NOMO-1 (cell line): ENCODE measurements at regions not wholly inside any gene's neighbourhood (a gene's known extent, or its start where the extent isn't known, plus 50 kb on each side); places are given as distances from the start of the nearest gene placed in this dataset.

Source experiments
- DNase-seq, 2 experiments: peaks; one replicate each; lab custom pipeline; 2025; ENCODE audit not compliant: unreplicated experiment in 2 of 2; lab: John Stamatoyannopoulos, UW

DNA sequence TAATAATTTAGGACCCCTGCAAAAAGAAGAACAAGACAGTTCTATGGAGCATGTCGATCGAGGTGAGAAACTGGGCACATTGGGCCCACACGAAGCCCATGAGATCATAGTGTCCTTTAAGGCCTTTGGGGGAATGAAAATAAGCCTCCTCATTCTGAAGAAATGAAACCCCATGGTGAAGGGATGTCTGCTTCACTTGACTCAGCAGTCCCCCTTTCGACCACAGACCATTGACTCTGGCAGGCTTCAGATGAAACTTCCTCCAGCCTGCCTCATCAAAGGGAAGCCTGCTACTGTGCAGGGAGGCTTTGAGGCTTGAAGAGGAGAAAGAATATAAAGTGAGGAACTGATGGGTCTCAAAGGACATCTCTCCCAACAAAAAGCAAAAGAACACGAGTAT lies 144.2 kb upstream of the FBXL4 start:
- no peak for DNase-seq

DNA sequence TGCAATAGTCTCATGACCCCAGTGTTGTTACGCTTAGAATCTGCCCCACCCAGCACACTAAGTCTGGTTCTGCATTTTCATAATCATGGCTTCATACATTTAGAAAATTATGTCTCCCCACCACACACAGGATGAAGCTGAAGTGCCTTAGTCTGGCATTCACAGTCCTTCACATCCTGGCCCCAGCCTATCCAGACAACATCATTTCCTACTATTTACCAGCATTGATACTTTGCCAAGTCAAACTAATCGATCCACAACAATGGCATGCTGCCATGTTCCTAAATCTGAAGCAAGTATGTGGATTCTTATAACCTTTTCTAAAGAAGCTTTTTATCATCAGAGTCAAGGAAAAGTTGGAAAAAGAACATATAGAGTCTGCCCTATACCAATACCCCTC lies 132.4 kb upstream of the FBXL4 start:
- no peak for DNase-seq

DNA sequence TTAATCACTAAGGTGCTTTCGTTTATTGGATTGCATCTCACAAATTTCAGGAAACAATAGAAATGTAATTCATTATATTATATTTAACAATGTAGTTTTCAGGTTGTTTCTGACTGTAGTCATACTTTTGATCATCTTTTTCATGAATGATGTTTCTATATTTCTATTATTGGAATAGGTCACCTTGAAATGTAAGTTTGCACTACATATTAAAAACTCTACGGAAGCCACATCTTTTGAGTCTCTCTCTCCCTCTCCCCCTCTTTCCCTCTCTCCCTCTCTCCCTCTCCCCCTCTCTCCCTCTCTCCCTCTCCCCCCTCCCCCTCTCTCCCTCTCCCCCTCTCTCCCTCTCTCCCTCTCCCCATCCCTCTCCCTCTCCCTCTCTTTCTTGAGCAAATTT lies 131.3 kb upstream of the FBXL4 start:
- DNase-seq: no peak

DNA sequence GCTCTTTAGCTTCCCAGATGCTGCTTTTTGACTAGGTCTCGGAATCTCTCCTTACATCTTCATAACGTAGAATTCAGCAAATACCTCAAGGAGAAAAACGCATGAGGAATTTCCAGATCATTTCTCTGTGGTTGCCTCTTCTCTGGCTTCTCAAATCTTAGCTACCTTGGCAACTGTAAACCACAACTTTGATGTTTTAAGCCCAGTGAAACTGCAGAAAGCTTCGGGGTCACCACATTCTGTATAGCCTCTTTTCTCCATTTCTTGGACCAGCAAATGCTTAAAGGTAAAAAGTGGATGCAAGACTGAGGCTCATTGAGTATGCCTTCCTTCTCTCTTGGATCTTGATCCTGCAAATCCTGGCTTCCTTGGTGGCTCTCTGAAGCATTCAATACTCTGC lies 125.5 kb upstream of the FBXL4 start:
- DNase-seq: no peak

DNA sequence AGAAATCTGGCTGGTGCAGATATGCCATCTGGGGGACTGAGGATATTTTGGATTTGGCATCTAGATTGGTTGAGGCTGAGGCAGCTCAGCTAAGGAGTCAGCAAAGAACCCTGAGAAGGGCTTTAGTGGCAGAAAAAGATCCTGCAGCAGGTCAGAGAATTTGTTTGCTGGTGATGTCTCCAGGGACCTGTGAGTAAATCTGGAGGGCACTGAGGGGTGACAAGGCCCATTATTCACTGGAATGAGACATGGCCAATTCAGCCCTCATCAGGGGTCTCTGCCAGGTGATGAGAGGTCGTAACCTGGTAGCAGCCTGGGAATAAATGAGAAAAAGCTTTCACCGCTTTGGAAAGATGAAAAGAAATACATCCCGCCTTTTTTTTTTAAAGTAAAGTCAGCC lies 118.3 kb upstream of the FBXL4 start:
- no peak for DNase-seq

DNA sequence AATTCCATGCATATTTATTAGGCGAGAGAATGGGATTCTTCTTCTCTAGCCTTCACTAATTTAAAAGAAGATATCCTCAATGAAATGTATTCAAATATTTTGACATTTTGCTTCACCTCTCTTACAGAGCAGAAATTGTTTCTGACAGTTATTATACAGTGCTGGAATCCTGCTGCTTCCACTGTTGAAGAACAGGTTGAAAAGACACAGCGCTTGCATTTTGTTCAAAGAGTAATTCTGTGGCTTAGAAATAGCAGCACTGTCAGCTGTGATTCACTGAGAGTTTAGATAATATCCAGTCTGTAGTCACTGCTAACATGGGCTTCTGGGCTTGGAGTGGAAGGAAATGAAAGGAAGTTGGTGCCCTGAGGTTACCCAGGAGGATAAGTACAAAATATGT lies 117.1 kb upstream of the FBXL4 start:
- DNase-seq: no peak

DNA sequence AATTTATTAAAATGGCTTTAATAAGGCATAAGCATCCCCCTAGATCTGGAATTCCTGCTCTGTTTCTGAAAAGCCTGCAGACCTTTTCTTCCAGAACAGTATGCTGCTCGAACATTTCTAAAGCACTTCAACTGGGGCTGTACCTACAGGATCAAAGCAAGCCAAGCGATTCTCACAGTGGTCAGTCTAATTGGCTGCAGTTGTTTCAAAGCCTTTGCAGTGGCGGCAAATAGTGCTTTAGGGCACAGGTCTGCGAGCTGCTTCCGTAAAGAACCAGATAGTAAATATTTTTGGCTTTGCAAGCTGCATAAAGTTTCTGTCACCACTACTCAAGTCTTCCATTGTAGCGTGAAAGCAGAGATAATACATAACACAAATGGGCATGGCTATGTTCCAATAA lies 88.9 kb upstream of the FBXL4 start:
- DNase-seq: no peak

DNA sequence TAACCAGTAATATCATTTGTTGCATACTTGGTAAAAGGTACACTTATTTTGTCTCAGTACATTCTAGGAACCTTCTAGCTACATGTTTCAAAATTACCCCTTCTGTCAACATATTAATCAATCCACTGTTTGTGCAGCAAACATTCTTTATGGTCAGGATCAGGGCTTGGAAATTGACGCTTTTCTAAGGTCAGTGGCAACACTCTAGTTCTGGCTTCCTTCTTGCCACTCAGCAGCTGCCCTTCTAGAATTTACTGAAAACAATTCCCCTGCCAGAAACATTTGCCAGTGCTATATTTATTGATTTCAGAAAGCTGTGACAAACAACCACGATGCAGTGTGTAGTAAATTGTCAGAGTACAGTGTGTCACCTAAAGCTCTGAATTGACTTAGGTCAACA lies 84.7 kb upstream of the FBXL4 start:
- DNase-seq: no peak

DNA sequence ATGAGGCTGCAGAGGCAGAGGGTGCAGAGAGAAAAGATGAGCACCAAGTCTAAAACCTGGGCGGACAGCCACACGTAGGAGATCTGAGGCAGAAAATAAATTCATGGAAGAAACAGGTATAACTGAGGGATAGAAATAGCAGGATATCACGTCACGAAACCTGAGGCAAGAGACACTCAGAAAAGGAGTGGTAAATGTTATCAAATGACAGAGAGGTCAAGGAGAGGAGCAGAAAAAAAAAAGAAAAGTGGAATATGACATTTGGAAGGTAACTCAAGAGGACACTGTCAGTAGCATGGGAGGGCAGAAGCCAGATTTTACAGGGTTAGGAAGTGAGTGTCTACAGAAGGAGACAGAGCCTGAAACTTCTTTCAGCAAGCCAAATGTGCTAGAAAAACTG lies 84.2 kb upstream of the FBXL4 start:
- no peak for DNase-seq

DNA sequence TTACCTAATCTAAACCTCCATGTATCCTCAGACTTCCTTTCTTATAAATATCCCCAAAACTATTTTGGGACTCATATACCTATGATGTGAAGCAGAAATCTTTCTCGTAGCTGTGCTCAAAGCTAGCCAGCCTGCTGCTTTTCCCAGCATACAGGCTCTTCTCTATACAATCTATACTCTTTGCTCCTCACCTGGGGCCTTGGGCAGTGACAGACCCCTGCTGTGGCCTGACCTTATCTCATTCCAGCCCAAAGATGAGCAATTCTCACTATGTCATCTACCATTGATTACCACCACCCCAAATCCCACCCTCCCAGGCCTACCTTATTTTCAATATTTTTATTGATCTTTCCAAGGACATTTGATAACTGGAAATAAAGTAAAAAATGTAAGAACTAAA lies 83.2 kb upstream of the FBXL4 start:
- DNase-seq: no peak

DNA sequence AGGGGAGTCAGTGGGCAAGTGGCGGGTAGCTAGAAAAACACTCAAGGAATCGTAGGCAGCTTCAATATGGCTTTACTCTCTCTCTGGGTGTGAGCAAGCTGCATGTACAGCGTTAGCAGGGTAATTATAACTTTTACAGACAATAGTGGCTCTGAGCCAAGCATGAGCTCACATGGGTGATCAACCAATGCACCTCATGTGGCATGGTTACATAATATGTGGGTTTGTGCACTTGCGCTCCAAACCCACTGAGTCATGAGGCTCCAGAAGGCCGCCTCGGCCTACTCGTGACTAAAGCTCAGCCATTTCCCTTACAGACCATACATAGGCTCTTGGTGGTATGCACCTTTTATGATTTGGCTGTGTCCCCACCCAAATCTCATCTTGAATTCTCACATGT lies 78.4 kb upstream of the FBXL4 start:
- DNase-seq: no peak

DNA sequence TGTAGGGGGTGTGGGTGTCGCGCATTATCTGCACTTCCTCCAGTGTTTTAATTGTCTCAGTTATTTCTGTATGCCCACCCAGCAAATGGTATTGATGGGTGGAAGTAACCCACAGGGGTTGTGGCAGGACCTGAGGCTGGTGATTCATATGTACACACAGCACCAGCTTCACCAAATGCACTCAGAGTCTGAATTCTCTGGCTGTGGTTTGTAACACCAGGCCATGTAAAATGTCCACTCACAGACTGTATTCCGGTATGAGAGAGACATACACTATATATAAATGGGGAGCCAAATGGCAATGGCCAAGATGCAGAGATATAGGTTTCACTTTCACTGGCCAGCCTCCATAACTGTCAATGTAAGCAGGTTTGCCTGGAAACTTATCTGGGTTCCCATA lies 76.3 kb upstream of the FBXL4 start:
- no peak for DNase-seq

DNA sequence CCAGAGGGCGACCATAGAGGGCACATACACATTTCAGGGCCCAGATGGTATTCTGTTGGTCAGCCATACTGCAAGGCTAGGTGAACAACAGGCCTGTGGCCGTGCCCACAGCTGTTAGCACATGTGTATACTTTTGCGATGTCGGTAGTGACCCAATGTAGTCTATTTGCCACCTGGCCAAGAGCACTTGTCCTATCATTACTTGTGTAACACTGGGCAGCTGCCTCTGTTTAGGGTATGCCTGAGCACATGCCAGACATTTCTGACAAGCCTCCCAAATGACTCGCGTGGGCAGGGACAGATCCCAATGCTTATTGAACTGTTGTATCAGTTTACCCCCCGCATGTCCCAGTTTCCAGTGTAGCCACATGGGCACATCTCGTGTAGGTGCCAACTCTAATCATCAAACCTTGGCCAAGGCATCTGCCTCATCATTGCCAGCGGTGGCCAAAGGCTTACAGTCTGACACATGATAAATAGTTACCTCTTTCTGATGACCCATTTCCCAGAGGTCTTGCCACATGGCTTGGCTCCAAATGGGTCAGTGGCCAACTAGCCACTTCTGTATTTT lies 74.4 kb upstream of the FBXL4 start:
- no peak for DNase-seq

DNA sequence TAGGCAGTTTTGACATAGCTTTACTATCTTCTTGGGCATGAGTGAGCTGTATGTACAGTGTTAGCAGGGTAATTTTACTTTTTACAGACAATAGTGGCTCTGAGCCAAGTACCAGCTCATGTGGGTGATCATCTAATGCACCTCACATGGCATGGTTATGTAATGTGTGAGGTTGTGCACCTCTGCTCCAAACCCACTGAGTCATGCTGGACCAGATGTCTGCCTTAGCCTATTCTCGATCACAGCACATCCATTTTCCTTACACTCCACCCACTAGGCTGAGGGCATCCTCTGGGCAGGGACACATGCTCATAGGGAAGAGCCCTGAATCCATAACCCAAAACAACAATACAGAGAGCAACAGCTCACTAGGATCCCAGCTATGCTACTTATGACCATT lies 71.6 kb upstream of the FBXL4 start:
- no peak for DNase-seq

DNA sequence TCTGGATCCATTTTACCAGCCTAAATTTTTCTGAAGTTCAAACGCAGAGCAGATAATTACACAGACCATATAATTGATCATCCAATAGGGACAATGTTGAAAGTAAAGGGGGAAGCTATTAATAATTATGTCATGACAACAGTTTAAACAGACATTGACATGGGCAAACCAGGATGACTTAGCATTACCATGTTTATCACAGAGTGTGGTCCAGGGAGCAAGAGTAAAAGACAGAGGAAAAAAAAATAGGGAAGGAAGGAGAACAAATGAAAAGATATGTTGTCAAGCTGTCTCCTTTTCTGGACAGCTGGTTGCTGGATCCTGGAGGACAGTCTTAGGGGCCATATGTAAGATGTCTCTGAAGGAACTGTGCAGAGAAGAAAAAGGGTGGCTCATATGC lies 69.4 kb upstream of the FBXL4 start:
- DNase-seq: no peak

DNA sequence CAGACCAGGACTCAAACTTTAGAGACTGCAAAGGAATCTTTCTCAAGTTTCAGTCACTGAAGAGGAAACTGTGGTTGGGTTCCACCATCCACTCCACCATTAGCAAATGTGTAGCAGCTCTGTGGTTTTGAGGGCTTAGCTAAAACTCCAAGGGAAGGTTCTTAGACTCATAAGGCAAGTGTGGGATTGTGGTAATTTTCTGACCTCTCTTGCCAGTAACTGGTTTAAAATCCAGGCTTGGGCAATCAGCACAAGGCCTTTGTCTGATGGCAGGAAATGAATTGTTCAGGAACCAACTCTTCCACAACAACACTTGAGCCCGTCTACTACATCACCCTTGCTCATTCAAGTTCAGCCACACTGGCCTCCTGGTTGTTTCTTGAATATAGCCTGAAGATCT lies 68.6 kb upstream of the FBXL4 start:
- DNase-seq: peak; percentile 10 to 36

DNA sequence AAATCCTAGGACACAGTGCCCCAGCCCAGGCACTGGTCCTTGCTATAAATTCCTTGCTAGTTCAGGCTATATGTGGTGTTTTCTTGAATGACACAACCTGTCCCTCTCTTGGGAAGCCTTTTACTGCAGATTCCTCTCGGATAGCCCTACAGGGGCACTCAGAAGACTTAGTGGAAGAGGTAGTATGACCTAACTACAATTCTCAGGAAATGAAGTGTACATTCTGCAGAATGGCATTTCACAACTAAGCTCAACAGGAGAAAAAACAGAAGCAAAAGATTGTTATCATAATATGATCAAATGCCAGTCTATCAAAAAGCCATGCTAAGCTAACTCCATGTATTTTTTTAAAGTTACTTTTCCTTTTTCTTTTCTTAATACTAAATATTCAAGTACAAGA lies 66.3 kb upstream of the FBXL4 start:
- no peak for DNase-seq

DNA sequence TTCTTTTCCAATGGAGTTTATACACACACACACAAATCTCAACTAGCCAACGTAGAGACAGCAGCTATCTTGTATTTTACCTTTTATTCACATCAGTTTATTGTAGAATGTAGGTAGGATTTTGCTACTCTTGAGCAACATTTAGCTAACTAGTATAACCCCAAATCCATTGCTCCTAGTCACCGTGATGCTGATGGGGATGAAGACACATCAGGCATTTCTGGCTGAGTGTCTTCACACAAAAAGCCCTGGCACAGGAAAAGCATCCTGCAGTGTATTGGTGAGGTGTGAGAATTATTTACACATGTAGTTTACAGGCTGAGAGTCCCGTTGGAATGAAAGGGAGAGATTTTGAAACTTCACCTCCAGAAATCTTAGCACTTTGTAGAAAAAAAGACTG lies 65.9 kb upstream of the FBXL4 start:
- no peak for DNase-seq

DNA sequence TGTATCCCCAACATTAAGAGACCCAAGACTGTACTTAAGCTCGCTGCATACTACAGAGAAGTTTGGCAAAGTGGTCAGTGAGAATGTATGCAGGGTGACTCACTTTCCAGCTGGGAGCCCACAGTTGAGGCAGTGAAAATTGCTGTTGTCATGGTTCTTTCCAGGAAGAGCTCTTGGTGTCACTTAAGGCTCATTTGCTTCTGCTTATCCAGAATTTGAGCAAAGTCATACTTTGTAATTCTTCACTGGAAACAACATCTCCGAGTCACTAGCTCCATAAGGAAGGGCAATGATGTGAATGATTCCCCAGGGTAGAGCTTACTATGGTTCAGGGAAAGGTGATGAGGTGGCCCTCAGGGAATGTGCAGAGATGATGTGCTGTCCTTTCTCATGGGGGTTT lies 65.4 kb upstream of the FBXL4 start:
- DNase-seq: no peak

DNA sequence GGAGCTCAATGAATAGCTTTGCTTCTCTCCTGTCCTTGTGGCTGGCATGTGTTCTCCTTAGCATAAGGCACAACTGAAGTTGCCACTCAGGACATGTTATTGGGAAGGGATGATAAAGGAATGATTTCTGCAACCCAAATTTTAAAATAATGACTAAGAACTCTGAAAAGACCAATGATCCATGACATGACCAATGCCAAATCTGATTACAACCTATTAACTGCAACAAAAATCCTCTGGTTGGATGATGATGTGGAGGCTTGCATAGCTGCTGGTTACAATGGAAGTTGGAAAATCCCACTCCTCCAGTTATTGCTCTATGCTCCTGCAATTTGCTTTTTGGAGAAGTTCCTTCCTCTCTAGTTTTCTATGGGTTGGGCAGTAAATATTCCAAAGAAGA lies 63.4 kb upstream of the FBXL4 start:
- DNase-seq: no peak

DNA sequence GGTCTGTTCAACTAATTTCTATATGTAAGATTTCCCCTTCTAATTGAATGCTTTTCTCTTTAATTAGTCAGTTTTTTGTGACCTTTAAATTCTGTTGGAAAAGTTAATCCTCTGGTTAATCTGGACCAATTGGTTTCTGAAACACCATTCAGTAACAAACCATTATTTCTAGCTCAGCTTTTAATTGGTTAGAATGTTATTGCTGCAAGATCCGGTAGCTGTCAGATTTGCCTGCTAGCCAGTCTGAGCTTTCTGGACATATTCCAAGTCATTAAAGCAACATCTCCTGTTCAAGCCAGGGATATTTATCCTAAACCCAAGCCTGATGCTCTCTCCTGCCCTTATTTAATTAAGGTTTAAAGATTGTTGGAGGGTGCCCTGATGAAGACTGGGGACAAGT lies 55.1 kb upstream of the FBXL4 start:
- no peak for DNase-seq

DNA sequence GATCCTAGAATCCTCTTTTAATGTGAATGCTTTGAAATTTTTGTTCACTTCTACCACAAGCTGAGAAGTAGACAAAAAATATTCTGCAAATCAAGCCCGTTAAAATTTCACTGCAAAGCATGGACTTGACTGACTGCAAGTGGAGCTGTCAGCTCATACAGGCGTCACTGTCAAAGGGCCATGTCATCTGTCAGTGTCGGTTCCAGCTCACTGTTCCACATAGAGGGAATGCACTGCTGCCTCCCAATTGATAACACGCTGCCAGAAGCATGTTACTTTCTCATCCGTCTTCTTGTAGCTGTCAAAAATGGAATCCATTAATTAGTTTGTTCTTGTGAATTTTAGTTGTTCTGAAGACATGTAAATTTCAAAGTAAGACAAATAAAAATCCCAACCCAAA lies 50.4 kb upstream of the FBXL4 start:
- DNase-seq: no peak
